ENCODE measurements at regions not wholly inside any gene's neighbourhood (a gene's known extent, or its start where the extent isn't known, plus 50 kb on each side); places are given as distances from the start of the nearest gene placed in this dataset.

- Histone ChIP-seq H3K4me1 (ENCODE audit: insufficient read depth) (no peaks in the 10 kb centered on the region), H3K4me3 (ENCODE audit: low read depth, low read length) (no peak overlapping the region), H3K36me3 (ENCODE audit: insufficient read depth) (no peaks in the 10 kb centered on the region), H3K27ac (ENCODE audit: low read depth) (no peak overlapping the region)
- WGBS, result 88% methylated on average over 2 of the region's 2 CpGs
- DNase-seq (ENCODE audit: extremely low spot score), result no peak
Observed at GRCh38 chr5:89034588-89034987, 151.6 kb upstream of the MEF2C start.

GRCh38 chr5:89030798-89031197 lies 147.8 kb upstream of the MEF2C start:
- H3K4me3 ChIP-seq (ENCODE audit: low read depth, low read length), result no peak overlapping the region
- H3K36me3 ChIP-seq (ENCODE audit: insufficient read depth), result no peaks in the 10 kb centered on the region
- no peak overlapping the region for H3K27ac ChIP-seq (ENCODE audit: low read depth)
- no peak for DNase-seq (ENCODE audit: extremely low spot score)
- 89% methylated on average over 3 of the region's 3 CpGs for WGBS
- no peaks in the 10 kb centered on the region for H3K4me1 ChIP-seq (ENCODE audit: insufficient read depth)

GRCh38 chr5:89028595-89029285 lies 145.8 kb upstream of the MEF2C start:
- WGBS, result 78% methylated on average over 2 of the region's 2 CpGs
- Histone ChIP-seq H3K4me1 (ENCODE audit: insufficient read depth) (no peaks in the 10 kb centered on the region), H3K36me3 (ENCODE audit: insufficient read depth) (no peaks in the 10 kb centered on the region), H3K27ac (ENCODE audit: low read depth) (no peak overlapping the region), H3K4me3 (ENCODE audit: low read depth, low read length) (no peak overlapping the region)
- no peak for DNase-seq (ENCODE audit: extremely low spot score)

- H3K4me3 ChIP-seq (ENCODE audit: low read depth, low read length), result no peak overlapping the region
- WGBS, result 92% methylated on average over 3 of the region's 3 CpGs
- no peak for DNase-seq (ENCODE audit: extremely low spot score)
- no peaks in the 10 kb centered on the region for H3K4me1 ChIP-seq (ENCODE audit: insufficient read depth)
- no peaks in the 10 kb centered on the region for H3K36me3 ChIP-seq (ENCODE audit: insufficient read depth)
- no peak overlapping the region for H3K27ac ChIP-seq (ENCODE audit: low read depth)
Observed at GRCh38 chr5:89024045-89024444, 141.1 kb upstream of the MEF2C start.

GRCh38 chr5:89020926-89021610 lies 138.1 kb upstream of the MEF2C start:
- Histone ChIP-seq H3K4me3 (ENCODE audit: low read depth, low read length) (no peak overlapping the region), H3K4me1 (ENCODE audit: insufficient read depth) (no peaks in the 10 kb centered on the region), H3K36me3 (ENCODE audit: insufficient read depth) (no peaks in the 10 kb centered on the region), H3K27ac (ENCODE audit: low read depth) (no peak overlapping the region)
- 94% methylated on average over 4 of the region's 4 CpGs for WGBS
- DNase-seq (ENCODE audit: extremely low spot score), result no peak

- H3K4me1 ChIP-seq (ENCODE audit: insufficient read depth), result no peaks in the 10 kb centered on the region
- H3K27ac ChIP-seq (ENCODE audit: low read depth), result no peak overlapping the region
- WGBS, result 93% methylated on average over 3 of the region's 3 CpGs
- DNase-seq (ENCODE audit: extremely low spot score), result no peak
- H3K4me3 ChIP-seq (ENCODE audit: low read depth, low read length), result no peak overlapping the region
- H3K36me3 ChIP-seq (ENCODE audit: insufficient read depth), result no peaks in the 10 kb centered on the region
Observed at GRCh38 chr5:89016741-89017303, 133.8 kb upstream of the MEF2C start.

- DNase-seq (ENCODE audit: extremely low spot score), result no peak
- H3K36me3 ChIP-seq (ENCODE audit: insufficient read depth), result no peaks in the 10 kb centered on the region
- no peak overlapping the region for H3K4me3 ChIP-seq (ENCODE audit: low read depth, low read length)
- H3K27ac ChIP-seq (ENCODE audit: low read depth), result no peak overlapping the region
- WGBS, result 41% methylated on average over 1 of the region's 1 CpG
- H3K4me1 ChIP-seq (ENCODE audit: insufficient read depth), result no peaks in the 10 kb centered on the region
Observed at GRCh38 chr5:89015409-89015808, 132.4 kb upstream of the MEF2C start.

- Histone ChIP-seq H3K4me3 (ENCODE audit: low read depth, low read length) (no peak overlapping the region), H3K36me3 (ENCODE audit: insufficient read depth) (no peaks in the 10 kb centered on the region), H3K27ac (ENCODE audit: low read depth) (no peak overlapping the region), H3K4me1 (ENCODE audit: insufficient read depth) (no peaks in the 10 kb centered on the region)
- DNase-seq (ENCODE audit: extremely low spot score), result no peak
- WGBS, result 66% methylated on average over 6 of the region's 6 CpGs
Observed at GRCh38 chr5:89011778-89012711, 129.1 kb upstream of the MEF2C start.

- Histone ChIP-seq H3K27ac (ENCODE audit: low read depth) (no peak overlapping the region), H3K4me1 (ENCODE audit: insufficient read depth) (no peaks in the 10 kb centered on the region), H3K36me3 (ENCODE audit: insufficient read depth) (no peaks in the 10 kb centered on the region), H3K4me3 (ENCODE audit: low read depth, low read length) (no peak overlapping the region)
- WGBS, result 81% methylated on average over 2 of the region's 2 CpGs
- DNase-seq (ENCODE audit: extremely low spot score), result no peak
Observed at GRCh38 chr5:89010512-89010911, 127.5 kb upstream of the MEF2C start.

GRCh38 chr5:89008291-89008690 lies 125.3 kb upstream of the MEF2C start:
- 96% methylated on average over 1 of the region's 1 CpG for WGBS
- no peaks in the 10 kb centered on the region for H3K4me1 ChIP-seq (ENCODE audit: insufficient read depth)
- H3K4me3 ChIP-seq (ENCODE audit: low read depth, low read length), result no peak overlapping the region
- H3K27ac ChIP-seq (ENCODE audit: low read depth), result no peak overlapping the region
- no peak for DNase-seq (ENCODE audit: extremely low spot score)
- no peaks in the 10 kb centered on the region for H3K36me3 ChIP-seq (ENCODE audit: insufficient read depth)

- DNase-seq (ENCODE audit: extremely low spot score), result no peak
- 88% methylated on average over 2 of the region's 2 CpGs for WGBS
- H3K27ac ChIP-seq (ENCODE audit: low read depth), result no peak overlapping the region
- H3K4me3 ChIP-seq (ENCODE audit: low read depth, low read length), result no peak overlapping the region
- H3K36me3 ChIP-seq (ENCODE audit: insufficient read depth), result no peaks in the 10 kb centered on the region
- no peaks in the 10 kb centered on the region for H3K4me1 ChIP-seq (ENCODE audit: insufficient read depth)
Observed at GRCh38 chr5:89005990-89006389, 123.0 kb upstream of the MEF2C start.

- no peaks in the 10 kb centered on the region for H3K4me1 ChIP-seq (ENCODE audit: insufficient read depth)
- 94% methylated on average over 3 of the region's 3 CpGs for WGBS
- no peak overlapping the region for H3K27ac ChIP-seq (ENCODE audit: low read depth)
Observed at GRCh38 chr5:89004379-89004778, 121.4 kb upstream of the MEF2C start.

GRCh38 chr5:89003563-89004036 lies 120.6 kb upstream of the MEF2C start:
- Histone ChIP-seq H3K4me1 (ENCODE audit: insufficient read depth) (no peaks in the 10 kb centered on the region), H3K36me3 (ENCODE audit: insufficient read depth) (no peaks in the 10 kb centered on the region), H3K4me3 (ENCODE audit: low read depth, low read length) (no peak overlapping the region), H3K27ac (ENCODE audit: low read depth) (no peak overlapping the region)
- no peak for DNase-seq (ENCODE audit: extremely low spot score)
- WGBS, result 98% methylated on average over 47 of the region's 47 CpGs

More at GRCh38 chr5:89004379-89004778, 121.4 kb upstream of the MEF2C start:
- no peak for DNase-seq (ENCODE audit: extremely low spot score)
- Histone ChIP-seq H3K4me3 (ENCODE audit: low read depth, low read length) (no peak overlapping the region), H3K36me3 (ENCODE audit: insufficient read depth) (no peaks in the 10 kb centered on the region)

Measured in urinary bladder (tissue), 3 donors.